ENCODE measurements at regions not wholly inside any gene's neighbourhood (a gene's known extent, or its start where the extent isn't known, plus 50 kb on each side); places are given as distances from the start of the nearest gene placed in this dataset.

DNA sequence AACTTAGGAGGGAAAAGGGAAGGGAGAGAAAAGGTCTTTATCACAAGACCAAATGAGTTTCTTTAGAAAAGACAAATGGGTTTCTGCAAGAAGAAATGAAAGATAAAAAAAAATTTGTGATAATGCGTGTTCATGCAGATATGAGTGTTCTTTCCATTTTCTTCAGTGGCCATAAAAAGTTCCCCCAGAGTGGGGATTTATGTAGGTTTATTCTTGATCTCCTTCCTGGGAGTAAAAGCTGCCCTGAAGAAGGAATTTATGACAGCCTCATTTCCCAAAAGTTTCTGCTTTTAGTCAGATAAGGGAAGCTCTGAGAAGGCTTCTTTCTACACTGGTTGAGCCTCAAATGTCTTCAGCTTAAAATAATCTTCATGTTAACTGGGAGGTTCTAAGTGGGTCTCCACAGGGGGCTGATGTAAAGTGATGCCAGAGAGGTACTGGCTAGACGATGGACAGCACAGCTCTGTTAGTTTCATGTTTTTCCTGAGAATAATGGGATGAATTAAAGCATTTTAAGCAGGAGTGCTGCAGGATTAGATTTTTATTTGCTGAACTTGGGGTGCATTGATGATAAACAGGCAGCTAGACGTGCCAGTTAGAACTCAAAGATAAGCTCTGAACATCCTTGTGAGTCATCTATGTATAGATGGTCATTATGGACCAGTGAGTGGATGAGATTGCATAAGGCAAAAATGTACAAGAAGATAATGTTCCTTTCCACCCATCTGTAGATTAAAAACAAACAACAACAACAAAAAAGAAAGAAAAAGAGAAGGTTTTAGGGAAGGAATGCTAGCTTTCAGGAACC is 65.6 kb upstream of the EPCAM start:
- DNase-seq, result no peak
- no peaks in the 10 kb centered on the region for H3K4me1 ChIP-seq (ENCODE audit: control insufficient read depth, insufficient read depth, low read length)
- WGBS (ENCODE audit: insufficient coverage), result 0% methylated on average over 1 of the region's 3 CpGs
- H3K27me3 ChIP-seq (ENCODE audit: control insufficient read depth, insufficient read depth, low read length), result peaks cover 6% of the 10 kb centered on the region
- no peaks in the 10 kb centered on the region for H3K9me3 ChIP-seq (replicated peaks; ENCODE audit: control insufficient read depth, low read depth, low read length)
- no peak overlapping the region for H3K4me3 ChIP-seq (ENCODE audit: low read length)
- no peak overlapping the region for H3K27ac ChIP-seq (ENCODE audit: low read length)
- no peaks in the 10 kb centered on the region for H3K36me3 ChIP-seq (ENCODE audit: control insufficient read depth, insufficient read depth, low read length)

DNA sequence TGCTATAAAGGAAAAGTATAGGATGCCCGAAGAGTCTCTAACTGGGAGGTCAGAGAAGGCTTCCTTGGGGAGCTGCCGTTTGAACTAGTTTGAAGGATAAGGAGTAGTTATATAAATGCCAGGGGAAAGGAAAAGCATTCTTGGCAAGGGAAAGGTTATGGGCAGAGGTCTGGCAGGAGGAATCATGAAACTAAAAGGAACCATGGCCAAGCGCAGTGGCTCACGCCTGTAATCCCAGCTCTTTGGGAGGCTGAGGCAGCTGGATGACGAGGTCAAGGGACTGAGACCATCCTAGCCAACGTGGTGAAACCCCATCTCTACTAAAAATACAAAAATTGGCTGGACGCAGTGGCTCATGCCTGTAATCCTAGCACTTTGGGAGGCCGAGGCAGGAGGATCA is 66.8 kb upstream of the EPCAM start:
- no peak for DNase-seq
- Histone ChIP-seq H3K9me3 (replicated peaks; ENCODE audit: control insufficient read depth, low read depth, low read length) (no peaks in the 10 kb centered on the region), H3K36me3 (ENCODE audit: control insufficient read depth, insufficient read depth, low read length) (no peaks in the 10 kb centered on the region), H3K27ac (ENCODE audit: low read length) (no peak overlapping the region), H3K27me3 (ENCODE audit: control insufficient read depth, insufficient read depth, low read length) (peaks cover 6% of the 10 kb centered on the region), H3K4me3 (ENCODE audit: low read length) (no peak overlapping the region), H3K4me1 (ENCODE audit: control insufficient read depth, insufficient read depth, low read length) (no peaks in the 10 kb centered on the region)
- WGBS (ENCODE audit: insufficient coverage), result 67% methylated on average over 4 of the region's 8 CpGs

DNA sequence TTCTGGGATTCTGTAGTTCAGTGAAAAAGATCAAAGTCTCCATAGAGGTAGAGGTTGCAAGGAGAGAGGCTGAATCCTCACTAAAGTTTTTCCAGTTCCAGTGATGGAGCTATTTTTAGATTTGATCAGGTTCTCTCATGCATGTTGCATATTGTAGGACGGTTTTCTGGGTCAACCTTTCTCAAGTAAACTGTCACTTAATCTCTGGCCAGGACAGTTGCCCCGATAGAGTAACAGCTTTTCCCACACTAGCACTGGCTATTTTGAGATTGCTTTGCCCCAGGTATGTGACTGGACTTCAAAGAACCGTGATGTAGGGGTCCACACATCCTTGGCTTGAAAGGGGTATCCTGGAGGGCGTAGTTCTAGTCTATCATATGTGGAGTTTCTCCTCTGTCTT is 67.4 kb upstream of the EPCAM start:
- H3K4me1 ChIP-seq (ENCODE audit: control insufficient read depth, insufficient read depth, low read length), result no peaks in the 10 kb centered on the region
- no CpG with 5 or more reads among the region's 4 CpGs for WGBS (ENCODE audit: insufficient coverage)

DNA sequence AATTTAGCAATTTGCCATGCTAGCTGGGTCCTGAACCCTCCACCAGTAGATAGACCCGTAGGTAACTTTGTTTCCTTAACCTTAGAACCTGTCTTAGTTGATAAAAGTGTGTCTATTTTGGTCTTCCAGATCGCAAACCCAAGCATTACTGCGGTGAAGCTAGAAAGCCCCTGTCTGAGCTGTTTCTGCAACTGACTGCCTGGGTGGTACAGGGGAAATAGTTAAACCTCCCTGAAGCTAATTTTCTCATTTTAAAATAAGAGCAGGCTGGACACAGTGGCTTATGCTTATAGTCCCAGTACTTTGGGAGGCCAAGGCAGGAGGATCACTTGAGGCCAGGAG is 67.9 kb upstream of the EPCAM start:
- no peaks in the 10 kb centered on the region for H3K4me1 ChIP-seq (ENCODE audit: control insufficient read depth, insufficient read depth, low read length)
- WGBS (ENCODE audit: insufficient coverage), result no CpG with 5 or more reads among the region's 3 CpGs
- no peaks in the 10 kb centered on the region for H3K9me3 ChIP-seq (replicated peaks; ENCODE audit: control insufficient read depth, low read depth, low read length)
- H3K27ac ChIP-seq (ENCODE audit: low read length), result no peak overlapping the region
- no peak overlapping the region for H3K4me3 ChIP-seq (ENCODE audit: low read length)
- no peak for DNase-seq
- no peaks in the 10 kb centered on the region for H3K36me3 ChIP-seq (ENCODE audit: control insufficient read depth, insufficient read depth, low read length)
- H3K27me3 ChIP-seq (ENCODE audit: control insufficient read depth, insufficient read depth, low read length), result peaks cover 6% of the 10 kb centered on the region

More for the DNA sequence above, 67.4 kb upstream of the EPCAM start:
- H3K9me3 ChIP-seq (replicated peaks; ENCODE audit: control insufficient read depth, low read depth, low read length), result no peaks in the 10 kb centered on the region
- no peak for DNase-seq
- peaks cover 6% of the 10 kb centered on the region for H3K27me3 ChIP-seq (ENCODE audit: control insufficient read depth, insufficient read depth, low read length)
- no peak overlapping the region for H3K27ac ChIP-seq (ENCODE audit: low read length)
- H3K36me3 ChIP-seq (ENCODE audit: control insufficient read depth, insufficient read depth, low read length), result no peaks in the 10 kb centered on the region
- H3K4me3 ChIP-seq (ENCODE audit: low read length), result no peak overlapping the region

DNA sequence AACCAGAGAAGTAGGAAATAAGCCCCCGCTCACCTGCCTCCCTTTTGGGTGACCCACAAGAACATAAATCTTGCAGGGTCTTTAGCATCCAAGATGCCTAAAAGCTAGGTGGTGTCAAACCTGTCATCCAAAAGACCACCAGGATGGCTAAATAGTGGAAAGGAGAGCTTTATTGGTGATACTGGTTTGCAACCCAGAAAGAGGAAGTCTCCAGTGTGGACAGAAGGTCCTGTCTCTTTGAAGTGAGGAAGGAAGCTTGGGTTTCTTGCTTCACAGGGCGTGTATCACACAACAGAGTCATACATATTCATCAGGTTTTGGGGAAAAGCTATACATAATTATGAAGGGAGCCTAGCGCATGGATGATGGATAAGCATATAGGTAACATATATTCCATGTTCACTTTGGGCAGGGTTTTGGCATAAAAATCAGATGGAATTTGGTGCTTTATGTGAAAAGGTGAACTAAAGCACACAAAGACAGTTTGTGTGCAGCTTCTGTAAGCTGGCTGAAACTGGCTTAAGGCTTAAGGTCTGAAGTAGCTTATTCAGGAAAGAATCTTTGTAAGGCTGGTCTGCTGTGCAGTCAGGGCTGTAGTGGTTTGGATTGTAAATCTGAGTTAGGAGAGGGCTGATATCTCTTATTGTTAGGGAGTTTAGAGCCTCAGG is 68.4 kb upstream of the EPCAM start:
- peak; percentile 38 for DNase-seq
- WGBS (ENCODE audit: insufficient coverage), result no CpG with 5 or more reads among the region's 3 CpGs
- Histone ChIP-seq H3K4me3 (ENCODE audit: low read length) (no peak overlapping the region), H3K4me1 (ENCODE audit: control insufficient read depth, insufficient read depth, low read length) (no peaks in the 10 kb centered on the region), H3K9me3 (replicated peaks; ENCODE audit: control insufficient read depth, low read depth, low read length) (no peaks in the 10 kb centered on the region), H3K27me3 (ENCODE audit: control insufficient read depth, insufficient read depth, low read length) (peaks cover 6% of the 10 kb centered on the region), H3K27ac (ENCODE audit: low read length) (no peak overlapping the region), H3K36me3 (ENCODE audit: control insufficient read depth, insufficient read depth, low read length) (no peaks in the 10 kb centered on the region)

DNA sequence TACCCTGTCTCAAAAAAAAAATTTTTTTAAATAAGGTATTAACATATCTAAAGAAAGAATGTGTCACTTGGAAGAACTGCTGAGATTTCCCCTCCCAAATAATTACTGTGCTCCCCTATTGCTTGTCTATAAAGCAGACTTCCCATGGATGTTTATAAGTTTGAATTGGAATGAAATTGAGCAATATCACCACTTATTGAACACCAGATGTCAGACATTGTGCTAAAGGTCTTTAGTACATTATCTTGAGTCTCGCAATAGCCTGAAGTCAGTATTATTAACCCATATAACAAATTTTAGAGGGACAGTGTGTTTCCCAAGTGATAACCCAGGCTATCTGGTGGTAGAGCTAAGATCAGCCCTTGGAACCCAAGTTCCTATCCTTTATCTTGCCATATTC is 69.0 kb upstream of the EPCAM start:
- H3K4me1 ChIP-seq (ENCODE audit: control insufficient read depth, insufficient read depth, low read length), result no peaks in the 10 kb centered on the region
- peaks cover 6% of the 10 kb centered on the region for H3K27me3 ChIP-seq (ENCODE audit: control insufficient read depth, insufficient read depth, low read length)

DNA sequence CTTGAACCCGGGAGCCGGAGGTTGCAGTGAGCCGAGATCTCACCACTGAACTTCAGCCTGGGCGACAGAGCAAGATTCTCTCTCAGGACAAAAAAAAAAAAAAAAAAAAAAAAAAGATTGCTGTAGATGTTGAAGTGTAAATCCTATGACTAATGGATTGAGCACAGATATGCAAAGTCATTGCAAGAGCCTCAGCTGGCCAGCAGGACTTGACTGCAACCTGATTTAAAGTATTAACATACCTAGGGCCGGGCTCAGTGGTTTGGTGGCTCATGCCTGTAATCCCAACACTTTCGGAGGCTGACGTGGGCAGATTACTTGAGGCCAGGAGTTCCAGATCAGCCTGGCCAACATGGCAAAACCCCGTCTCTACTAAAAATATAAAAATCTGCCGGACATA is 69.6 kb upstream of the EPCAM start:
- Histone ChIP-seq H3K27ac (ENCODE audit: low read length) (no peak overlapping the region), H3K4me1 (ENCODE audit: control insufficient read depth, insufficient read depth, low read length) (no peaks in the 10 kb centered on the region), H3K27me3 (ENCODE audit: control insufficient read depth, insufficient read depth, low read length) (peaks cover 6% of the 10 kb centered on the region), H3K9me3 (replicated peaks; ENCODE audit: control insufficient read depth, low read depth, low read length) (no peaks in the 10 kb centered on the region), H3K4me3 (ENCODE audit: low read length) (no peak overlapping the region), H3K36me3 (ENCODE audit: control insufficient read depth, insufficient read depth, low read length) (no peaks in the 10 kb centered on the region)
- no peak for DNase-seq
- 68% methylated on average over 8 of the region's 9 CpGs for WGBS (ENCODE audit: insufficient coverage)

More for the DNA sequence above, 69.0 kb upstream of the EPCAM start:
- no peak for DNase-seq
- Histone ChIP-seq H3K36me3 (ENCODE audit: control insufficient read depth, insufficient read depth, low read length) (no peaks in the 10 kb centered on the region), H3K9me3 (replicated peaks; ENCODE audit: control insufficient read depth, low read depth, low read length) (no peaks in the 10 kb centered on the region), H3K4me3 (ENCODE audit: low read length) (no peak overlapping the region), H3K27ac (ENCODE audit: low read length) (no peak overlapping the region)
- no CpG with 5 or more reads among the region's 1 CpG for WGBS (ENCODE audit: insufficient coverage)

DNA sequence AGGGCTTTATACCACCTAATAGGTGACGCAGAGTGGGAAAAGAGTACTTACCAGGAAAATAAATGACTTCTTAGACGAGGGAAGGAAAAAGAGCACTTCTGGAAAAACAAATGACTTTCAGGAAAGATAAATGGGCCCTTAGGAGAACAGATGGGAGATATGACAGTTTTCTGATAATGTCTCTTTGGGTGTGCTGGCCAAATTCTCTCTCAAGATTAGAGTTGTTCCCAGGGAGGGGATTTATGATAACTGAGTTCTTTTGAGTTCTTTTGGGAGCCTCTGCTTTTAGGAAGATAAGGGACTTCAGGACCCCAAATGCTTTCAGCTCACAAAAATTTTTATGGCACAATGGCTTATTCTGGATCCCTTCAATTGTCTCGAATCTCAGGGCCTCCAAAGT is 70.3 kb upstream of the EPCAM start:
- no peak overlapping the region for H3K4me3 ChIP-seq (ENCODE audit: low read length)
- 50% methylated on average over 1 of the region's 3 CpGs for WGBS (ENCODE audit: insufficient coverage)
- no peaks in the 10 kb centered on the region for H3K36me3 ChIP-seq (ENCODE audit: control insufficient read depth, insufficient read depth, low read length)
- no peak for DNase-seq
- H3K4me1 ChIP-seq (ENCODE audit: control insufficient read depth, insufficient read depth, low read length), result no peaks in the 10 kb centered on the region
- H3K27me3 ChIP-seq (ENCODE audit: control insufficient read depth, insufficient read depth, low read length), result peaks cover 6% of the 10 kb centered on the region
- H3K9me3 ChIP-seq (replicated peaks; ENCODE audit: control insufficient read depth, low read depth, low read length), result no peaks in the 10 kb centered on the region
- peak overlapping the region; percentile 15 for H3K27ac ChIP-seq (ENCODE audit: low read length)

DNA sequence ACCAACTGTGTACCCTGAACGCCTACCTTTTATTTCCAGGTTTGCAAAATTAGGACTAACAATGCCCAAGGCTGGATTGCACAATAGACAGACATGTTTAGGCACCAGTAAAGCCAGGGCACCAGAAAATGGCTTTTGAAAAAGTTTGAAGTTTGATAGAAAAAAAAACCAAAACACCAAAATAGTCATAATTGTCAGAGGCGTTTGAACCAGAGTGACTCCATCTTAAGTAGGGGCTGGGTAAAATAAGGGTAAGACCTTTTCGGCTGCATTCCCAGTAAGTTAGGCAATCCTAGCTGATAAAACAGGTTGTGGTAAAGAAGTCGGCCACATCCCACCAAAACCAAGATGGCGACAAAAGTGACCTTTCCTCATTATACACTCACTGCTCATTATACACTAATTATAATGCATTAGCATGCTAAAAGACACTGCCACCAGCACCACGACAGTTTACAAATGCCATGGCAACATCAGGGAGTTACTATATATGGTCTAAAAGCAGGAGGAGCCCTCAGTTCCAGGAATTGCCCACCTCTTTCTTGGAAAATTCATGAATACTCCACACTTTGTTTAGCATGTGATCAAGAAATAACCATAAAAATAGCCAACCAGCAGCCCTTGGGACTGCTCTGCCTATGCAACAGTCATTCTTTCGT is 71.2 kb upstream of the EPCAM start:
- peaks cover 6% of the 10 kb centered on the region for H3K27me3 ChIP-seq (ENCODE audit: control insufficient read depth, insufficient read depth, low read length)
- H3K27ac ChIP-seq (ENCODE audit: low read length), result no peak overlapping the region
- peak; percentile 48 for DNase-seq
- no peak overlapping the region for H3K4me3 ChIP-seq (ENCODE audit: low read length)
- WGBS (ENCODE audit: insufficient coverage), result 44% methylated on average over 1 of the region's 7 CpGs
- H3K36me3 ChIP-seq (ENCODE audit: control insufficient read depth, insufficient read depth, low read length), result no peaks in the 10 kb centered on the region
- H3K9me3 ChIP-seq (replicated peaks; ENCODE audit: control insufficient read depth, low read depth, low read length), result no peaks in the 10 kb centered on the region
- no peaks in the 10 kb centered on the region for H3K4me1 ChIP-seq (ENCODE audit: control insufficient read depth, insufficient read depth, low read length)

DNA sequence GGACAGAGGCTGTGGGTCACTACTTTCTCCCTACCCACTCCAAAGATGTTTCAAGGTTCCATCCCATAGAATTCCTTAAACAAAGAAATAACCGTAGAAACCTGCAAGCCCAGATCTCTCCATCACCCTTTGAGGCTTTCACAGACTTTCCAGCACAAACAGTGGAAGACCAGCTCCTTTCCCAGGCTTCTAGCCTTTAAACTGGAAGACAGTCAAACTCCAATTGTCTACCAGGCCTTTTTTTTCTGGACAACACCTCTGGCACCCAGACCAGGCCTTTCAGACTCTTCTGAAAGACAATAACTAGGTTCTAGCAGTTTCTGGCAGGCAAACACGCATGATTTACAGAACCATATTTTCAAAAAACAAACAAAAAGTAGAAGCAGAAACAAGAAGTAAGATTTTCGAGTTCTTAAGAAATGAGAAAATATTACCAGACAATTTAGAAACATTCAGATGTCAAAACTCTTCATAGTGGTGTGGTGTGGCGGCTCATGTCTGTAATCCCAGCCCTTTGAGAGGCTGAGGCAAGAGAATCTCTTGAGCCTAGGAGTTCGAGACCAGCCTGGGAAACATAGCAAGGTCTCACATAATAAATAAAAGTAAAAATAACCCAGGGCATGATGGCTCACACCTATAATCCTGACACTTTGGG is 73.0 kb upstream of the EPCAM start:
- Histone ChIP-seq H3K9me3 (replicated peaks; ENCODE audit: control insufficient read depth, low read depth, low read length) (no peaks in the 10 kb centered on the region), H3K27ac (ENCODE audit: low read length) (no peak overlapping the region), H3K4me1 (ENCODE audit: control insufficient read depth, insufficient read depth, low read length) (no peaks in the 10 kb centered on the region), H3K4me3 (ENCODE audit: low read length) (no peak overlapping the region), H3K27me3 (ENCODE audit: control insufficient read depth, insufficient read depth, low read length) (peaks cover 3% of the 10 kb centered on the region), H3K36me3 (ENCODE audit: control insufficient read depth, insufficient read depth, low read length) (no peaks in the 10 kb centered on the region)
- 50% methylated on average over 1 of the region's 5 CpGs for WGBS (ENCODE audit: insufficient coverage)
- no peak for DNase-seq

All from muscle of leg (tissue), 3 donors.